PC-3 (cell line): ENCODE measurements at regions not wholly inside any gene's neighbourhood (a gene's known extent, or its start where the extent isn't known, plus 50 kb on each side); places are given as distances from the start of the nearest gene placed in this dataset.
A peak's percentile ranks its signal among the peaks of the same experiment; 100 is the strongest.

ENCODE experiments used
- ATAC-seq: fragments of 200-7000 bp; cut with Tn5 transposase; 2 replicates; pipeline ENCODE4 v1.9.1; 2020; ENCODE audit warnings: mild to moderate bottlenecking, moderate library complexity
- BruUV-seq: library from RNA; stranded (reverse); fragments of 400-500 nt; replicated peaks from 2 replicates; lab custom pipeline; 2021; lab: Mats Ljungman, UMichigan
- CTCF ChIA-PET: fragments of 300-600 bp; sonication (Branson Sonifier 250); formaldehyde crosslinking; loops from one replicate; lab custom pipeline; 2022; ENCODE audit warnings: antibody characterized with exemption; lab: Charles Lee
- POLR2A ChIA-PET: fragments of 300-600 bp; sonication (Branson Sonifier 250); formaldehyde crosslinking; loops from one replicate; lab custom pipeline; 2022; ENCODE audit warnings: antibody characterized with exemption; ENCODE audit not compliant: unreplicated experiment; lab: Charles Lee
- DNase-seq: peaks from one replicate; pipeline ENCODE4 v3.0.0-alpha.2; 2015
- H2AFZ ChIP-seq: fragments of 300-600 bp; sonication (generic); 2 replicates; pipeline ENCODE4 v1.6.0; 2016; ENCODE audit warnings: antibody characterized with exemption, low read length
- H3F3A ChIP-seq: fragments of 300-600 bp; sonication (generic); one replicate; pipeline ENCODE4 v1.6.0; 2017; ENCODE audit warnings: antibody characterized with exemption, low read length, control low read depth, mild to moderate bottlenecking; ENCODE audit not compliant: unreplicated experiment
- H3K27ac ChIP-seq: fragments of 300-600 bp; sonication (generic); 2 replicates; pipeline ENCODE4 v1.5.1; 2016; ENCODE audit warnings: mild to moderate bottlenecking, low read length
- H3K27me3 ChIP-seq: fragments of 300-600 bp; sonication (generic); 2 replicates; pipeline ENCODE4 v1.6.1; 2016; ENCODE audit warnings: low read length, mixed read lengths
- H3K36me3 ChIP-seq: fragments of 300-600 bp; sonication (generic); 2 replicates; pipeline ENCODE4 v1.6.1; 2016; ENCODE audit warnings: low read depth, mixed run types, low read length, mixed read lengths
- H3K4me1 ChIP-seq: fragments of 300-600 bp; sonication (generic); 2 replicates; pipeline ENCODE4 v1.5.1; 2016; ENCODE audit warnings: low read length; ENCODE audit not compliant: insufficient read depth
- H3K4me2 ChIP-seq: fragments of 300-600 bp; sonication (generic); 2 replicates; pipeline ENCODE4 v1.6.0; 2016; ENCODE audit warnings: low read length
- H3K4me3 ChIP-seq: fragments of 300-600 bp; sonication (generic); 2 replicates; pipeline ENCODE4 v1.5.1; 2016; ENCODE audit warnings: mild to moderate bottlenecking, low read length, mixed read lengths
- H3K79me2 ChIP-seq: fragments of 300-600 bp; sonication (generic); 2 replicates; pipeline ENCODE4 v1.6.1; 2017; ENCODE audit warnings: low read length, mixed read lengths
- H3K9ac ChIP-seq: fragments of 300-600 bp; sonication (generic); 2 replicates; pipeline ENCODE4 v1.6.0; 2016; ENCODE audit warnings: mild to moderate bottlenecking, low read length
- H3K9me2 ChIP-seq: fragments of 300-600 bp; sonication (generic); replicated peaks from 2 replicates; pipeline ENCODE4 v1.6.1; 2016; ENCODE audit warnings: mixed run types, low read length, mixed read lengths
- H3K9me3 ChIP-seq: fragments of 300-600 bp; sonication (generic); 2 replicates; pipeline ENCODE4 v1.6.1; 2016; ENCODE audit warnings: low read length, mixed read lengths
- H4K20me1 ChIP-seq: fragments of 300-600 bp; sonication (generic); 2 replicates; pipeline ENCODE4 v1.6.1; 2016; ENCODE audit warnings: low read length, mixed read lengths
- CTCF ChIP-seq: fragments of 300-600 bp; sonication (generic); conservative IDR thresholded peaks from 2 replicates; pipeline ENCODE4 v1.5.1; 2017; ENCODE audit warnings: antibody characterized with exemption, low read depth, mild to moderate bottlenecking, low read length
- EZH2 ChIP-seq: fragments of 300-600 bp; sonication (generic); IDR thresholded peaks from one replicate; pipeline ENCODE4 v1.6.1; 2017; ENCODE audit warnings: antibody characterized with exemption, mild to moderate bottlenecking, low read length; ENCODE audit not compliant: unreplicated experiment
- EZH2phosphoT487 ChIP-seq: fragments of 300-600 bp; sonication (generic); IDR thresholded peaks from 2 replicates; pipeline ENCODE4 v1.6.1; 2018; ENCODE audit warnings: mild to moderate bottlenecking, antibody characterized with exemption, low read length, borderline replicate concordance
- intact Hi-C: fragments of 100-400 bp; cut with micrococcal nuclease; formaldehyde crosslinking; loops from 2 replicates; pipeline ENCODE4 v1.9.0; 2023

- intact Hi-C loops: no loop called here
- POLR2A ChIA-PET: no interaction called here
Observed at GRCh38 chr3:190173426-190173825, 52.7 kb upstream of the P3H2 start.

GRCh38 chr3:190172751-190173150 is 52.1 kb upstream of the P3H2 start:
- Histone ChIP-seq H3K9ac (no peak overlapping the region), H4K20me1 (no peaks in the 10 kb centered on the region), H3K4me2 (no peak overlapping the region), H3F3A (no peaks in the 10 kb centered on the region), H2AFZ (0 out of 2 replicates have a peak overlapping the region, but pooled peaks have one; percentile 7), H3K9me3 (no peaks in the 10 kb centered on the region), H3K27me3 (no peaks in the 10 kb centered on the region), H3K79me2 (no peaks in the 10 kb centered on the region), H3K9me2 (no peaks in the 10 kb centered on the region), H3K4me3 (no peak overlapping the region), H3K4me1 (0 out of 2 replicates have a peak, but pooled peaks cover 3% of the 10 kb centered on the region), H3K27ac (no peak overlapping the region), H3K36me3 (no peaks in the 10 kb centered on the region)
- DNase-seq (peak; percentile 32), ATAC-seq (no peak)
- ChIA-PET CTCF (no interaction called here), POLR2A (no interaction called here)
- intact Hi-C loops: no loop called here
- TF ChIP-seq EZH2phosphoT487 (no peak), CTCF (no peak), EZH2 (no peak)
- no TSS peak for BruUV-seq

More at GRCh38 chr3:190173426-190173825, 52.7 kb upstream of the P3H2 start:
- DNase-seq (no peak), ATAC-seq (no peak)
- CTCF ChIA-PET: no interaction called here
- Histone ChIP-seq H3K9me3 (no peaks in the 10 kb centered on the region), H4K20me1 (no peaks in the 10 kb centered on the region), H3F3A (no peaks in the 10 kb centered on the region), H3K27me3 (no peaks in the 10 kb centered on the region), H3K36me3 (no peaks in the 10 kb centered on the region), H3K9ac (no peak overlapping the region), H3K27ac (no peak overlapping the region), H3K9me2 (no peaks in the 10 kb centered on the region), H3K79me2 (no peaks in the 10 kb centered on the region), H3K4me3 (no peak overlapping the region), H3K4me1 (0 out of 2 replicates have a peak, but pooled peaks cover 3% of the 10 kb centered on the region), H3K4me2 (no peak overlapping the region), H2AFZ (no peak overlapping the region)
- TF ChIP-seq EZH2 (no peak), CTCF (no peak), EZH2phosphoT487 (no peak)
- BruUV-seq: no TSS peak
